GM12874 (cell line): ENCODE measurements at regions not wholly inside any gene's neighbourhood (a gene's known extent, or its start where the extent isn't known, plus 50 kb on each side); places are given as distances from the start of the nearest gene placed in this dataset.
A peak's percentile ranks its signal among the peaks of the same experiment; 100 is the strongest.

Experiments
- CTCF ChIP-seq: IDR thresholded peaks from 2 replicates; pipeline ENCODE4 v1.5.1; 2011; ENCODE audit warnings: low read depth, mild to moderate bottlenecking, control low read depth, low read length, moderate library complexity; ENCODE audit not compliant: insufficient read depth

GRCh38 chr2:215740071-215740470 is 273.3 kb downstream of the MREG start:
- no peak for TF ChIP-seq CTCF

- TF ChIP-seq CTCF: no peak
Observed at GRCh38 chr2:215738351-215738750, 275.0 kb downstream of the MREG start.

- TF ChIP-seq CTCF: no peak
Observed at GRCh38 chr2:215737477-215737876, 275.9 kb downstream of the MREG start.

GRCh38 chr2:215736653-215737290 is 276.6 kb downstream of the MREG start:
- TF ChIP-seq CTCF: 0 out of 2 replicates have a peak, but pooled peaks have one; percentile 12

GRCh38 chr2:215731108-215731658 is 282.2 kb downstream of the MREG start:
- TF ChIP-seq CTCF: no peak

GRCh38 chr2:215729985-215730620 is 283.2 kb downstream of the MREG start:
- TF ChIP-seq CTCF: no peak

- no peak for TF ChIP-seq CTCF
Observed at GRCh38 chr2:215728504-215729065, 284.8 kb downstream of the MREG start.
